CD14-positive monocyte (primary cell): ENCODE measurements at regions not wholly inside any gene's neighbourhood (a gene's known extent, or its start where the extent isn't known, plus 50 kb on each side); places are given as distances from the start of the nearest gene placed in this dataset.

ENCODE experiments used
- DNase-seq, 3 donors: peaks; one replicate each; pipeline ENCODE4 v3.0.0-alpha.2; 2011 to 2022
- H2AFZ ChIP-seq: 2 replicates; pipeline ENCODE4 v1.6.0; 2012; ENCODE audit warnings: mild to moderate bottlenecking, low read depth, low read length, inconsistent platforms; ENCODE audit not compliant: insufficient read depth, poor library complexity, severe bottlenecking
- H3K27ac ChIP-seq, 2 donors: 1 replicate in 1 of 2; 2 replicates in 1 of 2; pipeline ENCODE4 v1.5.1; 2012 to 2013; ENCODE audit warnings: low read length in 2 of 2, control low read depth in 1 of 2, inconsistent platforms in 1 of 2, low read depth in 1 of 2, mild to moderate bottlenecking in 1 of 2
- H3K27me3 ChIP-seq, 2 donors: one replicate each; pipeline versions ENCODE4 v1.6.0 to v1.6.1; 2011 to 2013; ENCODE audit warnings: low read length in 2 of 2; ENCODE audit not compliant: control insufficient read depth in 2 of 2, insufficient read depth in 2 of 2
- H3K36me3 ChIP-seq, 2 donors: replicated peaks in 1 of 2; 1 replicate in 1 of 2; 2 replicates in 1 of 2; pipeline versions ENCODE4 v1.5.1 to v1.6.1; 2012 to 2013; ENCODE audit warnings: low read length in 2 of 2, control low read depth in 1 of 2, inconsistent platforms in 1 of 2, mild to moderate bottlenecking in 1 of 2; ENCODE audit not compliant: insufficient read depth in 2 of 2, control insufficient read depth in 1 of 2
- H3K4me1 ChIP-seq, 2 donors: 1 replicate in 1 of 2; 2 replicates in 1 of 2; pipeline versions ENCODE4 v1.5.1 to v1.6.1; 2012 to 2013; ENCODE audit warnings: low read length in 2 of 2, control low read depth in 1 of 2, inconsistent platforms in 1 of 2, mild to moderate bottlenecking in 1 of 2, moderate library complexity in 1 of 2; ENCODE audit not compliant: insufficient read depth in 2 of 2, control insufficient read depth in 1 of 2
- H3K4me2 ChIP-seq: replicated peaks from 2 replicates; pipeline ENCODE3; 2012; ENCODE audit warnings: low read length, moderate library complexity, mild to moderate bottlenecking; ENCODE audit not compliant: poor library complexity, severe bottlenecking; ENCODE audit errors: extremely low read depth
- H3K4me3 ChIP-seq, 3 experiments: fragments of 200-600 bp in 1 of 3; sonication (generic) in 1 of 3; replicated peaks in 1 of 3; 1 replicate in 2 of 3; 2 replicates in 1 of 3; pipeline ENCODE4 v1.5.1; 2011 to 2013; ENCODE audit warnings: low read length in 3 of 3, mild to moderate bottlenecking in 3 of 3, control low read depth in 2 of 3, low read depth in 2 of 3, inconsistent platforms in 1 of 3, moderate library complexity in 1 of 3
- H3K79me2 ChIP-seq: 2 replicates; pipeline ENCODE4 v1.6.0; 2012; ENCODE audit warnings: mild to moderate bottlenecking, control low read depth, inconsistent platforms, low read length, moderate library complexity; ENCODE audit not compliant: insufficient read depth
- H3K9ac ChIP-seq: 2 replicates; pipeline ENCODE4 v1.6.0; 2017; ENCODE audit warnings: low read length, mild to moderate bottlenecking; ENCODE audit not compliant: insufficient read depth, poor library complexity, severe bottlenecking
- H3K9me3 ChIP-seq, 2 donors: replicated peaks in 1 of 2; 1 replicate in 1 of 2; 2 replicates in 1 of 2; pipeline versions ENCODE4 v1.5.1 to v1.6.1; 2012 to 2013; ENCODE audit warnings: low read length in 2 of 2, control low read depth in 1 of 2; ENCODE audit not compliant: control insufficient read depth in 1 of 2, insufficient read depth in 1 of 2
- H4K20me1 ChIP-seq: 2 replicates; pipeline ENCODE4 v1.6.0; 2012; ENCODE audit warnings: mild to moderate bottlenecking, low read length, control low read depth, moderate library complexity; ENCODE audit not compliant: insufficient read depth
- H3K27ac Mint-ChIP-seq, 7 donors: one replicate each; pipeline ENCODE4 v1.8.0; 2020; ENCODE audit warnings: mild to moderate bottlenecking in 7 of 7, mixed read lengths in 7 of 7, moderate library complexity in 6 of 7, inconsistent platforms in 2 of 7
- H3K27me3 Mint-ChIP-seq, 3 donors: one replicate each; pipeline ENCODE4 v1.8.0; 2021 to 2022; ENCODE audit warnings: low read depth in 3 of 3, mild to moderate bottlenecking in 3 of 3, mixed read lengths in 3 of 3, moderate library complexity in 3 of 3, inconsistent platforms in 1 of 3
- H3K36me3 Mint-ChIP-seq, 2 donors: one replicate each; pipeline ENCODE4 v1.8.0; 2020; ENCODE audit warnings: mixed read lengths in 2 of 2, inconsistent platforms in 1 of 2, mild to moderate bottlenecking in 1 of 2
- H3K4me1 Mint-ChIP-seq: one replicate; pipeline ENCODE4 v1.8.0; 2020; ENCODE audit warnings: mild to moderate bottlenecking, mixed read lengths
- H3K4me3 Mint-ChIP-seq, 2 donors: one replicate each; pipeline ENCODE4 v1.8.0; 2020; ENCODE audit warnings: mild to moderate bottlenecking in 2 of 2, mixed read lengths in 2 of 2, moderate library complexity in 1 of 2
- H3K9me3 Mint-ChIP-seq, 7 donors: one replicate each; pipeline ENCODE4 v1.8.0; 2020 to 2022; ENCODE audit warnings: mixed read lengths in 7 of 7, mild to moderate bottlenecking in 6 of 7, moderate library complexity in 6 of 7, inconsistent platforms in 2 of 7
- CTCF ChIP-seq: fragments of 200-600 bp; IDR thresholded peaks from one replicate; pipeline ENCODE4 v1.8.0; 2022; ENCODE audit warnings: antibody characterized with exemption, mild to moderate bottlenecking
- WGBS: methylation state at CpG from one replicate; pipeline ENCODE4 v1.1.5; 2013; ENCODE audit warnings: missing lambda C conversion rate; ENCODE audit not compliant: insufficient coverage; 5-methylcytosine and 5-hydroxymethylcytosine counted together
- intact Hi-C, 2 donors: fragments of 100-400 bp; cut with micrococcal nuclease; formaldehyde crosslinking; loops; one replicate each; pipeline versions ENCODE4 v1.15.0 to v1.15.1; 2023

- no peaks in the 10 kb centered on the region for H3K4me1 Mint-ChIP-seq
- Histone ChIP-seq H2AFZ (no peak overlapping the region), H3K9me3 (no peaks in the 10 kb centered on the region), H3K4me3 (no peak overlapping the region), H3K27me3 (no peaks in the 10 kb centered on the region), H3K4me1 (no peaks in the 10 kb centered on the region), H3K4me2 (no peak overlapping the region), H3K79me2 (no peaks in the 10 kb centered on the region), H3K27ac (no peak overlapping the region), H4K20me1 (no peaks in the 10 kb centered on the region), H3K36me3 (no peaks in the 10 kb centered on the region), H3K9ac (no peak overlapping the region)
- intact Hi-C loops = no loop called here
- H3K27me3 Mint-ChIP-seq = peaks cover 4 to 24% (median 16%) of the 10 kb centered on the region in 3 donors
- TF ChIP-seq CTCF = no peak
- no peak overlapping the region for H3K4me3 Mint-ChIP-seq
- DNase-seq = no peak
- WGBS = 87% methylated on average over 4 of the region's 7 CpGs
- H3K36me3 Mint-ChIP-seq = no peaks in the 10 kb centered on the region
- H3K9me3 Mint-ChIP-seq = peaks cover 0 to 1% (median 0%) of the 10 kb centered on the region in 7 donors
- H3K27ac Mint-ChIP-seq = peak overlapping the region in 1 of 7 donors; percentile 49
These were observed 87.3 kb upstream of the CSF3R start for GRCh38 chr1:36570006-36570405.

GRCh38 chr1:36567601-36568341 lies 85.1 kb upstream of the CSF3R start:
- H3K4me1 ChIP-seq = no peaks in the 10 kb centered on the region
- Mint-ChIP-seq H3K4me1 (no peaks in the 10 kb centered on the region), H3K27me3 (peaks cover 4 to 14% (median 13%) of the 10 kb centered on the region in 3 donors), H3K9me3 (peaks cover 0 to 1% (median 0%) of the 10 kb centered on the region in 7 donors), H3K4me3 (no peak overlapping the region), H3K27ac (no peak overlapping the region), H3K36me3 (no peaks in the 10 kb centered on the region)
- H3K79me2 ChIP-seq = no peaks in the 10 kb centered on the region
- DNase-seq = no peak
- no peaks in the 10 kb centered on the region for H3K36me3 ChIP-seq
- no peak overlapping the region for H2AFZ ChIP-seq
- no peak overlapping the region for H3K4me3 ChIP-seq
- H3K4me2 ChIP-seq = no peak overlapping the region
- H3K27me3 ChIP-seq = no peaks in the 10 kb centered on the region
- no peaks in the 10 kb centered on the region for H4K20me1 ChIP-seq
- WGBS = 87% methylated on average over 6 of the region's 11 CpGs
- intact Hi-C loops = no loop called here
- no peak overlapping the region for H3K27ac ChIP-seq
- H3K9me3 ChIP-seq = no peaks in the 10 kb centered on the region
- TF ChIP-seq CTCF = no peak
- H3K9ac ChIP-seq = no peak overlapping the region
